ENCODE measurements at regions not wholly inside any gene's neighbourhood (a gene's known extent, or its start where the extent isn't known, plus 50 kb on each side); places are given as distances from the start of the nearest gene placed in this dataset.
"Not testable (repeated sequence)": the region's sequence is repeated elsewhere in the genome, so short reads cannot be mapped to it uniquely, and the experiment has no call there.

DNA sequence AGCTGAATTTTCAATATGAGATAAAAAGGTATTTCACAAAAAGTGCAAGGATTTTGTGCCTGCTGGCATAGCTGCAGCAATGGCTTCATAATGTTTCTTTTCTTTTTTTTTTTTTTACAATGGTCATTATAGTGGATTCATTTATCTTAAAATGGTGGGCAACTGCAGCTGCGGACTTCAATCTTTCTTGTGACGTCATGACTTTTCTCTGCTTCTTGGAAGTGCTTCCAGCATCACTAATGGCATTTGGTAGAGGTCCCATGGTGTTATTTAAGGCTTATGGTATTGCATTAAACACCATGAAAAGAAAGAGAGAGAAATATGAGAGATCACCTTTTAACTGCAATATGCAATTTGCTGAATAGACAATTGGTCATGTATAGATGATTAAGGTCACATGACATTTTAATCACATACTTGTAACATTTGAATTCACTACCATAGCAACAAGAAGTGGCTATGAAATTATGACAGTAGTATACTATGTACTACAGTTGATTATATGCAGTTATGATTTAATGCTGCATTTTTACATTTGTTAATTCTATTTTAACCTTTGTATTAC, 684.0 kb upstream of the AADAT start:
- no peak for DNase-seq

DNA sequence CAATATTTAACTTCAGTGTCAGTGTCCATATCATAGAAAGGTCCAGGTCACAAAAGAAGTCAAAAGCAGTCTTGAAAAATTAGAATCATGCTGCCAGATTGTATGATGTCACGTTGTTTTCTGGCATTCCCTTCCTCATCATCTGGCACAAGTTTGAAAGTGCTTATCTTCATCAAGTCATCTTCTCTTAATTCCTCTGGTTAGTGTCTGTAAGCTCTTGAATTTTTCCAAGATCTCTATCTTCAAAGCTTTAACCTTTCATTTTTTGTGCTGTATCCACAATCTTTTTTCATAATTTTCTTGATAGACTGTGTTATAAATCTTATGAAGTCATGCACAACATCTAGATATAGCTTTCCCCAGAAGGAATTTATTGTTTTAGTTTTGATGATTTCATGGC, 682.7 kb upstream of the AADAT start:
- DNase-seq: no peak

- no peak for DNase-seq
Measured at GRCh38 chr4:170770664-170771063, 680.9 kb upstream of the AADAT start.

DNA sequence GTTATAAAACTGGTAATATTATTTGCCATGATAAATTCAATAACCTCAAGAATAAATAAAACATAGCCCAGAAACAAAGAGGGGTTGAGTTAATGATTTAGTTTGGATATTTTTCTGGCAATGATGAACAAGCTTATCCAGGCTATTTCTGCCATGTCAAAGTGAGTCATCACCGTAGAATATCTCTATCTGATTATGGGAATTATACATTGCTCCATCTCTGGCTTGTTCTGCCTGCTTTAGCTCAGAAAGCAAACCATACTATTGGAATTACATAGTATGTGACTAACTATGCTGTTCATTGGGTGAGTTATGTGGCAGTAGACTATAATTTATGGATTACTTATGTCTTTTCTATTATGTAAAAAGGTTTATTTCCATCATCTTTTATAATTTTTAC, 680.1 kb upstream of the AADAT start:
- DNase-seq: no peak

DNA sequence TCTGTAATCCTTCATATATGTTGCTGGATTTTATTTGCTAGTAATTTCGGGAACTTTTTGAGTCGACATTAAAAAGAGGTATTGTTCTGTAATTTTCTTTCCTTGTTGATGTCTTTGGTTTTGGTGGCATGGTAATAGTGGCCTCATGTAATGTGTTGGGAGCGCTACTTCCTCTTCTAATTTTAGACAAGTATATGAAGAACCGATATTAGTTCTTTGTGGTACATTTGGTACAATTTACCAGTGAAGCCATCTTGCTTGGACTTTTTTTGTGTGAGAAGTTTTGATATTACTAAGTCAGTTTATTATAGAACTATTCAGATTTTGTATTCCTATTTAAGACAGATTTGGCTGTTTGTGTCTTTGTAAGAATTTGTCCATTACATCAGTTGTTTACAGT, 669.2 kb upstream of the AADAT start:
- no peak for DNase-seq

- DNase-seq: no peak
Measured at GRCh38 chr4:170750519-170750918, 660.8 kb upstream of the AADAT start.

GRCh38 chr4:170748975-170749374, 659.2 kb upstream of the AADAT start:
- no peak for DNase-seq

GRCh38 chr4:170743633-170744032, 653.9 kb upstream of the AADAT start:
- no peak for DNase-seq

DNA sequence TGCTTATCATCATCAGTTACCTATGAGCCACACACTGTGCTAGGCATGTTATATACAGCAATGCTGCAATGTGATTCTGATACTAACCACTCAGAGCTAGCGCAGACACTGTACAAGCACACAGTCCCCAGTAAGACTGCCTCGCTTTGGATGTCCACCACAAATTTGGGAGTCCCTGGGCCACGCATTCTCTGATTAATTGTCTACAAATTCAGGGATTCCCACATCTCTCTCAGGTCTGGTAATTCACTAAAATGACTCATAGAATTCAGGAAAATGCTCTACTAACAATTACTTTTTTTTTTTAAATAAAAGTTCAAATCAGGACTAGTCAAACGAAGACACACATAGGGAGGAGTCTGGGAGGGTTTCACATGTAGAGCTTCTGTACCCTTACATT, 652.1 kb upstream of the AADAT start:
- no peak for DNase-seq

GRCh38 chr4:170736710-170737109, 647.0 kb upstream of the AADAT start:
- DNase-seq: no peak

DNA sequence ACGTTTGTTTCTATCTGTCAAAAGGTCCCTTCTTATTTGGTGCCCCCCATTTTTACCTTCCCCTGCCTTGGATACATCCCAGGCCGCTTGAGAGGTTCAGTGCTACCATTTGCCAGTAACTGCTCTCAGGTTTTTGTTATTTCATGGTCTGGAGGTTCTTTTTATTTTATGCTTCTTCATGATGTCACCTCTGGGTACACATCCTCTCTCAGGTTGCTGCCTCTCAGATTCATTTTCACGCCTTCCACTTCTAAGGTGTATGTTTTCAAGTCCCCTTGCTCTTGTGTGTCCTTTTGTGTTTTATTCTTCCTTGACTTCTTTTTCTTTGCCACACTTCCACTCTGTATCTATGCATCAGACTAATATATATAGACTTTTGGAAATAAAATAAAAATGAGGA, 640.1 kb upstream of the AADAT start:
- no peak for DNase-seq

DNA sequence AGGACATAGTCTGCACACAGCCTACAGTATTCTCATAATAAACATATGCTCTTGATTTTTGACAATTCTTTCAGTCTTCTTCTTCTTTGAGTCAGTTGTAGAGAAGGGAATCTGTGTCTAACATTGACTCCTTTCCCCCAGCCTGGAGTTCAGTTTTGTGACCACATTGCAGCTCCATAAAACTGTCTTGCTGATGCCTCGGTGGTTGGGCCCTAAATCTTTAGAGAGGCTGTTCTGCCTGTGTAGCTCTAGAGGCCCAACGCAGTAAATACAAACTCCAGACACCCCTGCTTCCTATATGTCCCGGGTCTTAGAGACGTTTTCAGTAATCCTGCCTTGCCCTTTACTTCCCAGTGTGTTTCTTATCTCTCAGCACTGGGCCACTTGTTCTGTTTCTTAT, 639.5 kb upstream of the AADAT start:
- no peak for DNase-seq

DNA sequence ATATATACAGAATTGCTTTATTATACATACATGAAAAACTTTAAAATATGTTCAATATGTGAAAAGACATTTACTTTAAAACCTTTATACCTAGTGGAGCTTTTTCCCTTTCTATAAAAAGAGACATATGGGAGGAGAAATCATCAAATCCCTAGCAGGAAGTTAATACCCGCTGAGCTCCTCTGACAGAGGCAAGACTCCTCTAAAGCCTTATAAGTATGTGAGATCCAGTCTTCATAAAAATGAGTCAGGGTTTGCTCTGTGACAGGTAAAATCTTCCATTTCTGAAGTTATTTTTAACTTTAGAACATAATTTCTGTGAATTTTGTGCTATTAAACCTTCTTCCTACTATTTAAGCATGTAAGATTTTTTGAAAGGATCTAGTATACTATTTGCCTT, 634.4 kb upstream of the AADAT start:
- no peak for DNase-seq

DNA sequence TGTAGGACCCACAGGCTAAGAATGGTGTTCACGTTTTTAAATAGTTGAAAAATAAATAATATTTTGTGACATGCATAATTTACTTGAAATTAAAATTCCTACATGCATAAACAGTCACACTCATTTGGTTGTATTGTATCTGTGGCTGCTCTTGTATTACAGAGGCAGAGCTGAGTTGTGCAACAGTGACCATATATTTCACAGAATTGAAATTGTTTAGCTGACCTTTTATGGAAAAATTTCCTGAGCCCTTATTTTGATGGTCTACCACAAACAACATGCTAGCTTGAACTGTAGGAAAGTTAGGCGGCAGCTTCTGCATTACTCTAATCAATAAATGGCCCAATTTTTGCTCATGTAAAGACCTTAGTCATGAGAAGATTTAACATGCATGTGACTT, 633.4 kb upstream of the AADAT start:
- no peak for DNase-seq

- no peak for DNase-seq
Measured at GRCh38 chr4:170721812-170722373, 632.1 kb upstream of the AADAT start.

DNA sequence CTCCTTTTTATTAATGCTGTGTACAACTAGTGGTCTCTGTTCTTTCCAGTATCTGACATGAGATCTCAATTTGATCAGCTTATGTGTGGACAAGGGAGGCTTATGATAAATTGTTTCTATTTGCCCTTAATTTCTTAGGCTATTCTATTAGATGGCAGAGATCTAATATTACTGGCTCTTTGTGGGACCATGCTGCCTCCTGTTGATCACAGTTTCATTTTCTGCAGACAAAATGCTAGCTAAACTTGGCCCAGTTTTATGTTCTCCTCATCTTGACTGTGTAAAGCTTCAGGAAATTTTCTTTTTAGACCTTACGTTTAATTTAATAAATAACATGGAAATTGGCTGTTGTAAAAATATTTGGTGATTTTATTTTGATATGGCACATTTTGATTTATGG, 627.1 kb upstream of the AADAT start:
- DNase-seq: no peak

- DNase-seq: no peak
Measured at GRCh38 chr4:170705907-170706306, 616.2 kb upstream of the AADAT start.

- DNase-seq: no peak
Measured at GRCh38 chr4:170700064-170700463, 610.3 kb upstream of the AADAT start.

DNA sequence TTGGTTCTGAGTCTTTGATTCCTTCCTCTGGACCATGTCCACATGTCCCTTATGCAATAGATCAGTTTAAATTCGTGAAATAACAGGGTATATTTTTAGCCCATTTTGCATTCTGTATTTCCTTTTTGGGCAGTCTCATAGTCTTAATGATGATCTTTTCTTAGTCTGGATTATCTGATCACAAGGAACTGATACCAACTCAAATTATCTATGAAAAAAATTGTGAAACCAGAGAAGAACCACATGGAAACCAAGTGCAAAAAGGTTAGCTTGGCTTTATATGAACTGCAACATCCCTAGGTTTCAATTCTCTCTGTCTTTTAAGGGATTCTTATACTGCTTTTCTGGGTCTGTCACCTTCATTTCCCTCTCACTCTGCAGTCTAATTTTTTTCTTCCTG, 608.6 kb upstream of the AADAT start:
- DNase-seq: no peak

- no peak for DNase-seq
Measured at GRCh38 chr4:170697845-170698244, 608.1 kb upstream of the AADAT start.

GRCh38 chr4:170697045-170697444, 607.3 kb upstream of the AADAT start:
- no peak for DNase-seq

DNA sequence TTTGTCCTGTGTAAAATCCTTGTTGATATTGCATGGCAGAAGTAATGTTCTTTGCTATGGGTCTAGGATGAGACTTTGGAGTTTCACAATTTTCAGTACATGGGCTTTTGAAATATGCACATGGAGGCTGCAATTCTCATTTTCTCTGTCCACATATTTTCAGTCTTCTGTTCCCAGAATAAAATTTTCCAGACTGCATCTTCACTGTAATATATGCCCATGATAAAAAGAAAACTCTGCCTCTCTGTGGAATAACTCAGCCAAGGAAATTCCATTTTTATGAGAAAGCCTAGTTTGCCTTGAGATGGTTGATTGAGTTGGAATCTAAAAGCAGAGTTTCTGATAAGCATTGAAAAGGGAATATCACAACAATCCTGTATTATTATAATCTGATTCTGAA, 601.4 kb upstream of the AADAT start:
- no peak for DNase-seq

- no peak for DNase-seq
Measured at GRCh38 chr4:170687751-170688150, 598.0 kb upstream of the AADAT start.

DNA sequence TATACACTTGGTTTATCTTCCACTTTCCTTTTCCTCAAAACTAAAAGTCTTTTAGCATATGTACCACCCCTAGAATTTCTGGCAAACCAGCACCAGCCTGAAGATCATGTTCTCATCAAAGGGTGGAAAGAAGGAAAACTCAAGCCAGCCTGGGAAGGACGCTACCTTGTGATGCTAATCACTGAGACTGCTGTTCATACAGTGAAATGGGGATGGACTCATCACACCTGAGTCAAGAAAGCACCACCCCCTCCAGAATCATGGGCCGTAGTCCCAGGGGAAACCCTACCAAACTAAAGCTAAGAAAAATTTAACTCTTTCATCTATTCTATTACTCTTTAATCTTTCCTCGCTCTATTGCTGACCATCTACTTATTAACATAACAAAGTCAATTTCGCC, 595.9 kb upstream of the AADAT start:
- not testable (repeated sequence) for DNase-seq

- DNase-seq: no peak
Measured at GRCh38 chr4:170682558-170683294, 593.0 kb upstream of the AADAT start.
